GM23338 (cell line): ENCODE measurements at regions not wholly inside any gene's neighbourhood (a gene's known extent, or its start where the extent isn't known, plus 50 kb on each side); places are given as distances from the start of the nearest gene placed in this dataset.

Experiments used
- CREB1 ChIP-seq: fragments of 250-450 bp; sonication (Bioruptor Pico); IDR thresholded peaks from 2 replicates; pipeline ENCODE4 v1.5.0; 2020; ENCODE audit warnings: low read depth, mild to moderate bottlenecking, moderate library complexity
- ETS1 ChIP-seq: IDR thresholded peaks from 2 replicates; pipeline ENCODE4 v1.6.1; 2016; ENCODE audit warnings: antibody characterized with exemption
- EZH2 ChIP-seq: fragments of 200-600 bp; sonication (generic); IDR thresholded peaks from one replicate; pipeline ENCODE4 v1.8.0; 2017; ENCODE audit warnings: antibody characterized with exemption, mild to moderate bottlenecking, low read depth; ENCODE audit not compliant: unreplicated experiment
- EZH2phosphoT487 ChIP-seq: fragments of 200-600 bp; sonication (generic); IDR thresholded peaks from one replicate; pipeline ENCODE4 v1.8.1; 2018; ENCODE audit warnings: antibody characterized with exemption; ENCODE audit not compliant: unreplicated experiment
- JUNB ChIP-seq: IDR thresholded peaks from one replicate; pipeline ENCODE4 v1.6.1; 2016; ENCODE audit warnings: antibody characterized with exemption; ENCODE audit not compliant: unreplicated experiment
- POLR2AphosphoS5 ChIP-seq: IDR thresholded peaks from 2 replicates; pipeline ENCODE4 v1.6.1; 2016; ENCODE audit warnings: antibody characterized with exemption, low read depth
- REST ChIP-seq: IDR thresholded peaks from one replicate; pipeline ENCODE4 v1.6.1; 2018; ENCODE audit warnings: antibody characterized with exemption; ENCODE audit not compliant: unreplicated experiment
- STAT1 ChIP-seq: IDR thresholded peaks from one replicate; pipeline ENCODE4 v1.6.1; 2016; ENCODE audit warnings: antibody characterized with exemption; ENCODE audit not compliant: unreplicated experiment
- ZNF114 ChIP-seq: fragments of 250-450 bp; sonication (Bioruptor Pico); IDR thresholded peaks from 2 replicates; pipeline ENCODE4 v1.5.0; 2020; ENCODE audit warnings: mild to moderate bottlenecking, moderate library complexity
- TF ChIP-seq, protein P1 (sequence below), 2 experiments: fragments of 200-600 bp in 1 of 2; sonication (generic) in 1 of 2; conservative IDR thresholded peaks; 2 replicates each; pipeline versions ENCODE4 v1.5.1 to v1.6.1; 2016 to 2017; ENCODE audit warnings: antibody characterized with exemption in 2 of 2, low read depth in 2 of 2, mild to moderate bottlenecking in 2 of 2, moderate library complexity in 1 of 2

DNA sequence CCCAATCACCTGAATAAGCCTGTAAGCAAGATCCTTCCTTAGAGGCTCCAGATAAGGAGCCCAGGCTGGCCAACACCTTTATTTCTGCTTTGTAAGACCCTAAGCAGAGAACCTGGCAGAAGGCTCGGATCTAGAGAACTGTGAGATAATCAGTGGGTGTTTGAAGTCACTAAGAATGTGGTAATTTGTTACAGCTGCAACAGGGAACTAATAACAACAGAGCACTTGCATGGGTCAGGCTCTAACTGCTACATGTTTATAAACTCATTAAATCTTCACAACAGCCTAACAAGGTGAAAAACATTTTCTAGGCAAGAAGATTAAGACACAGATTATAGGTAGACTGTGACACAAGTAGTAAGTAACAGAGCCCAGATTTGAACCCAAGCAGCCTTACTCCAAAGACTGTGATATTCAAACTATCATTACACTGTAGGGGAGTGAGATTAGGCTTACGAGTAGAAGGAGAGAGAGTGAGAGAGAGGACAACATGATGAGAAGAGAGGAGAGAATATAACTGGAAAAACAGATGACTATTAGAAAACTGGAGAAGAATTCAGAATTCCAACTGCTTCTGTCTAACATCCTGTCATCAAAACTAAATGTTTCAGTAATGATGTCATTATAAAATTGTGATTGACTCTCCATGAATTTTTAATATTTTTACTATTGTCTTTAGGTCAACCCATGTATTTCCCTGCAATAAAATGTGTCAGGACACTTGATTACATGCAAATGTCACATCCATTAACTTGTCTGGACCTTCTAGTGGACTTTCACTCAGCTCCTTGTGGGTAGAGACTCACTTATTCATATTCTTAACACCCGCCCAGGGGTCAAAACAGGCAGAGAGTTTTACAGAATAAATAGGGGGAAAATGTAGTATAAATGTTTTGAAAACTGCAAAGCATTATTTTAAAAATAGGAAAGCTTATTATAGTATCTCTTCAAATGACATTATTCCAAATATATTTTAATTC is 290.9 kb upstream of the RGMB start:
- TF ChIP-seq, protein P1, sequence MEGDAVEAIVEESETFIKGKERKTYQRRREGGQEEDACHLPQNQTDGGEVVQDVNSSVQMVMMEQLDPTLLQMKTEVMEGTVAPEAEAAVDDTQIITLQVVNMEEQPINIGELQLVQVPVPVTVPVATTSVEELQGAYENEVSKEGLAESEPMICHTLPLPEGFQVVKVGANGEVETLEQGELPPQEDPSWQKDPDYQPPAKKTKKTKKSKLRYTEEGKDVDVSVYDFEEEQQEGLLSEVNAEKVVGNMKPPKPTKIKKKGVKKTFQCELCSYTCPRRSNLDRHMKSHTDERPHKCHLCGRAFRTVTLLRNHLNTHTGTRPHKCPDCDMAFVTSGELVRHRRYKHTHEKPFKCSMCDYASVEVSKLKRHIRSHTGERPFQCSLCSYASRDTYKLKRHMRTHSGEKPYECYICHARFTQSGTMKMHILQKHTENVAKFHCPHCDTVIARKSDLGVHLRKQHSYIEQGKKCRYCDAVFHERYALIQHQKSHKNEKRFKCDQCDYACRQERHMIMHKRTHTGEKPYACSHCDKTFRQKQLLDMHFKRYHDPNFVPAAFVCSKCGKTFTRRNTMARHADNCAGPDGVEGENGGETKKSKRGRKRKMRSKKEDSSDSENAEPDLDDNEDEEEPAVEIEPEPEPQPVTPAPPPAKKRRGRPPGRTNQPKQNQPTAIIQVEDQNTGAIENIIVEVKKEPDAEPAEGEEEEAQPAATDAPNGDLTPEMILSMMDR (conservative IDR thresholded peaks at IDR 0.05; ENCODE audit: low read depth in 2 of 2) = no peak
- TF ChIP-seq POLR2AphosphoS5 = no peak
- TF ChIP-seq EZH2 = no peak
- TF ChIP-seq JUNB = no peak
- TF ChIP-seq EZH2phosphoT487 = no peak
- TF ChIP-seq REST = no peak
- TF ChIP-seq STAT1 = no peak
- no peak for TF ChIP-seq CREB1
- TF ChIP-seq ETS1 = no peak
- TF ChIP-seq ZNF114 (CRISPR knock-in tag) = no peak
